AG04450 (cell line): ENCODE measurements at regions not wholly inside any gene's neighbourhood (a gene's known extent, or its start where the extent isn't known, plus 50 kb on each side); places are given as distances from the start of the nearest gene placed in this dataset.

ENCODE experiments used
- CTCF ChIA-PET: fragments of 300-600, 350-600 bp; formaldehyde crosslinking; extraction: SDS; loops from one replicate; lab custom pipeline; 2022; ENCODE audit warnings: antibody characterized with exemption, inconsistent platforms; lab: Charles Lee
- POLR2A ChIA-PET: fragments of 350-600 bp; formaldehyde crosslinking; extraction: SDS; loops from one replicate; lab custom pipeline; 2021; ENCODE audit warnings: antibody characterized with exemption, inconsistent platforms; lab: Yijun Ruan, JAX
- DNase-seq: peaks from one replicate; pipeline ENCODE4 v3.0.0-alpha.2; 2011; ENCODE audit warnings: low read depth, low spot score
- H3K27ac ChIP-seq: one replicate; pipeline ENCODE4 v1.5.1; 2012; ENCODE audit warnings: low read depth, low read length, control low read depth
- H3K27me3 ChIP-seq: one replicate; pipeline ENCODE4 v1.6.0; 2012; ENCODE audit warnings: low read length; ENCODE audit not compliant: control insufficient read depth, insufficient read depth
- H3K4me3 ChIP-seq: 2 replicates; pipeline ENCODE4 v1.5.1; 2011; ENCODE audit warnings: mild to moderate bottlenecking, low read depth, low read length, control low read depth
- H3K9me3 ChIP-seq: 2 replicates; pipeline ENCODE4 v1.5.1; 2012; ENCODE audit warnings: low read length; ENCODE audit not compliant: control insufficient read depth, insufficient read depth
- CTCF ChIP-seq: IDR thresholded peaks from 2 replicates; pipeline ENCODE4 v1.5.1; 2011; ENCODE audit warnings: low read depth, low read length, control low read depth, inconsistent platforms

GRCh38 chr12:47560415-47560814 lies 145.4 kb downstream of the RPAP3 start:
- Histone ChIP-seq H3K27ac (no peak overlapping the region), H3K27me3 (peaks cover 12% of the 10 kb centered on the region), H3K9me3 (no peaks in the 10 kb centered on the region), H3K4me3 (no peak overlapping the region)
- ChIA-PET CTCF (no interaction called here), POLR2A (no interaction called here)
- no peak for DNase-seq
- no peak for TF ChIP-seq CTCF

GRCh38 chr12:47558625-47559345 lies 147.0 kb downstream of the RPAP3 start:
- no peaks in the 10 kb centered on the region for H3K9me3 ChIP-seq
- no peak overlapping the region for H3K4me3 ChIP-seq
- H3K27ac ChIP-seq: no peak overlapping the region
- CTCF ChIA-PET: no interaction called here
- peaks cover 12% of the 10 kb centered on the region for H3K27me3 ChIP-seq
- DNase-seq: no peak
- no peak for TF ChIP-seq CTCF
- POLR2A ChIA-PET: no interaction called here

- H3K4me3 ChIP-seq: no peak overlapping the region
- peaks cover 5% of the 10 kb centered on the region; the same call in 1 of the 2 replicates for H3K9me3 ChIP-seq
- ChIA-PET POLR2A (no interaction called here), CTCF (no interaction called here)
- H3K27me3 ChIP-seq: peaks cover 12% of the 10 kb centered on the region
- TF ChIP-seq CTCF: no peak
- H3K27ac ChIP-seq: no peak overlapping the region
- no peak for DNase-seq
These were observed 148.4 kb downstream of the RPAP3 start for GRCh38 chr12:47557386-47557785.

- CTCF ChIA-PET: interaction anchor here (1.3 kb wide), 1 partner anchor 10 kb away, joined by 3 read pairs; no protein-coding TSS in a partner anchor
- TF ChIP-seq CTCF: no peak
- peaks cover 5% of the 10 kb centered on the region; the same call in 1 of the 2 replicates for H3K9me3 ChIP-seq
- DNase-seq: no peak
- H3K4me3 ChIP-seq: no peak overlapping the region
- H3K27me3 ChIP-seq: peaks cover 12% of the 10 kb centered on the region
- no peak overlapping the region for H3K27ac ChIP-seq
- POLR2A ChIA-PET: no interaction called here
These were observed 149.4 kb downstream of the RPAP3 start for GRCh38 chr12:47556261-47557030.

- DNase-seq: no peak
- ChIA-PET POLR2A (no interaction called here), CTCF (no interaction called here)
- TF ChIP-seq CTCF: no peak
- H3K27me3 ChIP-seq: peaks cover 11% of the 10 kb centered on the region
- no peak overlapping the region for H3K4me3 ChIP-seq
- peaks cover 5% of the 10 kb centered on the region; the same call in 1 of the 2 replicates for H3K9me3 ChIP-seq
- H3K27ac ChIP-seq: no peak overlapping the region
These were observed 151.7 kb downstream of the RPAP3 start for GRCh38 chr12:47554046-47554653.
